HG02798 (cell line): ENCODE measurements at regions not wholly inside any gene's neighbourhood (a gene's known extent, or its start where the extent isn't known, plus 50 kb on each side); places are given as distances from the start of the nearest gene placed in this dataset.

ENCODE experiments used
- ATAC-seq: cut with Tn5 transposase; IDR thresholded peaks from one replicate; pipeline ENCODE4 v1.9.1; 2021; ENCODE audit warnings: mild to moderate bottlenecking; ENCODE audit not compliant: unreplicated experiment, poor library complexity

GRCh38 chr20:50242548-50242862 is 51.9 kb downstream of the CEBPB start:
- ATAC-seq = no peak

- no peak for ATAC-seq
Observed at GRCh38 chr20:50242863-50243609, 52.4 kb downstream of the CEBPB start.

- no peak for ATAC-seq
Observed at GRCh38 chr20:50243610-50244351, 53.2 kb downstream of the CEBPB start.

GRCh38 chr20:50244352-50245149 is 53.9 kb downstream of the CEBPB start:
- ATAC-seq = no peak

- no peak for ATAC-seq
Observed at GRCh38 chr20:50245498-50246366, 55.1 kb downstream of the CEBPB start.

GRCh38 chr20:50246367-50247195 is 56.0 kb downstream of the CEBPB start:
- ATAC-seq = no peak

- ATAC-seq = no peak
Observed at GRCh38 chr20:50247196-50248094, 56.8 kb downstream of the CEBPB start.

- ATAC-seq = no peak
Observed at GRCh38 chr20:50248104-50248641, 57.5 kb downstream of the CEBPB start.

GRCh38 chr20:50249447-50250388 is 59.1 kb downstream of the CEBPB start:
- ATAC-seq = no peak

GRCh38 chr20:50250679-50251382 is 60.2 kb downstream of the CEBPB start:
- ATAC-seq = no peak

- ATAC-seq = no peak
Observed at GRCh38 chr20:50251383-50251748, 60.7 kb downstream of the CEBPB start.

- ATAC-seq = no peak
Observed at GRCh38 chr20:50251992-50252511, 61.4 kb downstream of the CEBPB start.

GRCh38 chr20:50252701-50253100 is 62.1 kb downstream of the CEBPB start:
- no peak for ATAC-seq

GRCh38 chr20:50253101-50253500 is 62.5 kb downstream of the CEBPB start:
- no peak for ATAC-seq

GRCh38 chr20:50254466-50255079 is 63.9 kb downstream of the CEBPB start:
- ATAC-seq = no peak

- ATAC-seq = no peak
Observed at GRCh38 chr20:50256577-50256976, 65.9 kb downstream of the CEBPB start.
